GDM1 (cell line): ENCODE measurements at regions not wholly inside any gene's neighbourhood (a gene's known extent, or its start where the extent isn't known, plus 50 kb on each side); places are given as distances from the start of the nearest gene placed in this dataset.

Experiments used
- DNase-seq: peaks from one replicate; lab custom pipeline; 2025; lab: John Stamatoyannopoulos, UW

- DNase-seq = no peak
Measured at GRCh38 chr15:87239582-87240230, 1016.8 kb downstream of the NTRK3 start.

- no peak for DNase-seq
Measured at GRCh38 chr15:87238451-87239068, 1018.0 kb downstream of the NTRK3 start.

GRCh38 chr15:87228460-87228859 is 1028.1 kb downstream of the NTRK3 start:
- no peak for DNase-seq

- no peak for DNase-seq
Measured at GRCh38 chr15:87227846-87228245, 1028.7 kb downstream of the NTRK3 start.

GRCh38 chr15:87225436-87225835 is 1031.1 kb downstream of the NTRK3 start:
- no peak for DNase-seq

- no peak for DNase-seq
Measured at GRCh38 chr15:87224404-87224803, 1032.1 kb downstream of the NTRK3 start.

- DNase-seq = no peak
Measured at GRCh38 chr15:87219650-87220615, 1036.6 kb downstream of the NTRK3 start.

GRCh38 chr15:87215100-87215499 is 1041.4 kb downstream of the NTRK3 start:
- DNase-seq = no peak

- DNase-seq = no peak
Measured at GRCh38 chr15:87213626-87214025, 1042.9 kb downstream of the NTRK3 start.

- no peak for DNase-seq
Measured at GRCh38 chr15:87212041-87212440, 1044.5 kb downstream of the NTRK3 start.

- DNase-seq = no peak
Measured at GRCh38 chr15:87211547-87211946, 1045.0 kb downstream of the NTRK3 start.

GRCh38 chr15:87209891-87210689 is 1046.4 kb downstream of the NTRK3 start:
- no peak for DNase-seq

- no peak for DNase-seq
Measured at GRCh38 chr15:87207990-87208580, 1048.5 kb downstream of the NTRK3 start.

- no peak for DNase-seq
Measured at GRCh38 chr15:87207251-87207650, 1049.3 kb downstream of the NTRK3 start.

- no peak for DNase-seq
Measured at GRCh38 chr15:87201986-87202385, 1054.6 kb downstream of the NTRK3 start.

GRCh38 chr15:87200149-87200548 is 1056.4 kb downstream of the NTRK3 start:
- no peak for DNase-seq

- DNase-seq = no peak
Measured at GRCh38 chr15:87197981-87198380, 1058.6 kb downstream of the NTRK3 start.

- DNase-seq = no peak
Measured at GRCh38 chr15:87196498-87196897, 1060.0 kb downstream of the NTRK3 start.

GRCh38 chr15:87193481-87193880 is 1063.1 kb downstream of the NTRK3 start:
- DNase-seq = no peak

GRCh38 chr15:87167706-87168105 is 1088.0 kb downstream of the AGBL1 start:
- DNase-seq = no peak

- DNase-seq = no peak
Measured at GRCh38 chr15:87167055-87167454, 1087.4 kb downstream of the AGBL1 start.

- no peak for DNase-seq
Measured at GRCh38 chr15:87155771-87156170, 1076.1 kb downstream of the AGBL1 start.
